Neural cell (in vitro differentiated cells): ENCODE measurements at regions not wholly inside any gene's neighbourhood (a gene's known extent, or its start where the extent isn't known, plus 50 kb on each side); places are given as distances from the start of the nearest gene placed in this dataset.

Experiments
- H2AFZ ChIP-seq: fragments of 200-600, 300-800 bp; sonication (generic), shearing (Covaris generic); 2 replicates; pipeline ENCODE4 v1.6.0; 2014; ENCODE audit warnings: low read depth, mild to moderate bottlenecking, antibody characterized with exemption, low read length, moderate library complexity
- H3F3A ChIP-seq: fragments of 200-600 bp; shearing (Covaris generic); 2 replicates; pipeline ENCODE4 v1.6.1; 2016; ENCODE audit warnings: mild to moderate bottlenecking, moderate library complexity, mixed read lengths, antibody characterized with exemption, low read length; ENCODE audit not compliant: insufficient read depth, poor library complexity, severe bottlenecking
- H3K27ac ChIP-seq: fragments of 200-600, 300-800 bp; sonication (generic), shearing (Covaris generic); 2 replicates; pipeline ENCODE4 v1.5.1; 2014; ENCODE audit warnings: mild to moderate bottlenecking, low read length, moderate library complexity
- H3K27me3 ChIP-seq: fragments of 300-800, 200-600 bp; sonication (generic), shearing (Covaris generic); 2 replicates; pipeline ENCODE4 v1.6.0; 2014; ENCODE audit warnings: mild to moderate bottlenecking, low read depth, low read length, moderate library complexity; ENCODE audit not compliant: insufficient read depth
- H3K36me3 ChIP-seq: fragments of 300-800, 200-600 bp; sonication (generic), shearing (Covaris generic); 2 replicates; pipeline ENCODE4 v1.5.1; 2014; ENCODE audit warnings: mild to moderate bottlenecking, antibody characterized with exemption, low read length, moderate library complexity; ENCODE audit not compliant: insufficient read depth
- H3K4me2 ChIP-seq: fragments of 300-800, 200-600 bp; sonication (generic), shearing (Covaris generic); 2 replicates; pipeline ENCODE4 v1.6.0; 2014; ENCODE audit warnings: mild to moderate bottlenecking, low read length
- H3K4me3 ChIP-seq: fragments of 300-800, 200-600 bp; sonication (generic), shearing (Covaris generic); 2 replicates; pipeline ENCODE4 v1.5.1; 2014; ENCODE audit warnings: mild to moderate bottlenecking, low read length, moderate library complexity
- H3K79me2 ChIP-seq: fragments of 200-600 bp; shearing (Covaris generic); replicated peaks from 2 replicates; pipeline ENCODE4 v1.6.0; 2014; ENCODE audit warnings: mild to moderate bottlenecking, low read length, moderate library complexity; ENCODE audit not compliant: insufficient read depth
- H3K9ac ChIP-seq: fragments of 300-800, 200-600 bp; sonication (generic), shearing (Covaris generic); 2 replicates; pipeline ENCODE4 v1.6.1; 2016; ENCODE audit warnings: mild to moderate bottlenecking, low read length, mixed read lengths
- H3K9me2 ChIP-seq: fragments of 200-600 bp; shearing (Covaris generic); 2 replicates; pipeline ENCODE4 v1.6.1; 2016; ENCODE audit warnings: mild to moderate bottlenecking, low read length, mixed read lengths; ENCODE audit not compliant: insufficient read depth
- H3K9me3 ChIP-seq: fragments of 200-600, 300-800 bp; sonication (generic), shearing (Covaris generic); 2 replicates; pipeline ENCODE4 v1.6.1; 2016; ENCODE audit warnings: mild to moderate bottlenecking, mixed run types, low read length, moderate library complexity, mixed read lengths
- H4K20me1 ChIP-seq: fragments of 200-600 bp; shearing (Covaris generic); 2 replicates; pipeline ENCODE4 v1.6.1; 2016; ENCODE audit warnings: mild to moderate bottlenecking, mixed run types; ENCODE audit not compliant: insufficient read depth
- EP300 ChIP-seq: fragments of 450-650 bp; conservative IDR thresholded peaks from 2 replicates; pipeline ENCODE4 v1.6.1; 2014; ENCODE audit warnings: antibody characterized with exemption, mild to moderate bottlenecking, moderate library complexity; ENCODE audit not compliant: poor library complexity, severe bottlenecking
- EZH2 ChIP-seq: fragments of 200-600, 300-800 bp; shearing (Covaris generic), sonication (generic); IDR thresholded peaks from 2 replicates; pipeline ENCODE4 v1.6.1; 2014; ENCODE audit warnings: antibody characterized with exemption, low read length, borderline replicate concordance, mild to moderate bottlenecking; ENCODE audit not compliant: insufficient read depth, poor library complexity, severe bottlenecking
- MXI1 ChIP-seq: fragments of 450-650 bp; conservative IDR thresholded peaks from 2 replicates; pipeline ENCODE4 v1.6.1; 2014; ENCODE audit warnings: antibody characterized with exemption, mild to moderate bottlenecking; ENCODE audit not compliant: poor library complexity, severe bottlenecking
- POLR2AphosphoS5 ChIP-seq: IDR thresholded peaks from 2 replicates; pipeline ENCODE4 v1.6.1; 2012
- RAD21 ChIP-seq: fragments of 450-650 bp; conservative IDR thresholded peaks from 2 replicates; pipeline ENCODE4 v1.6.1; 2014; ENCODE audit warnings: antibody characterized with exemption, mild to moderate bottlenecking, moderate library complexity
- SMC3 ChIP-seq: fragments of 450-650 bp; conservative IDR thresholded peaks from 2 replicates; pipeline ENCODE4 v1.6.1; 2014; ENCODE audit warnings: antibody characterized with exemption, mild to moderate bottlenecking, moderate library complexity; ENCODE audit not compliant: poor library complexity
- TAF1 ChIP-seq: IDR thresholded peaks from 2 replicates; pipeline ENCODE4 v1.6.1; 2012; ENCODE audit warnings: low read depth
- TF ChIP-seq, protein P1 (sequence below): IDR thresholded peaks from 2 replicates; pipeline ENCODE4 v1.6.1; 2012; ENCODE audit warnings: borderline replicate concordance
- TF ChIP-seq, protein P2 (sequence below): fragments of 450-650 bp; IDR thresholded peaks from 2 replicates; pipeline ENCODE4 v1.5.1; 2014; ENCODE audit warnings: antibody characterized with exemption, mild to moderate bottlenecking, moderate library complexity; ENCODE audit not compliant: poor library complexity, severe bottlenecking

DNA sequence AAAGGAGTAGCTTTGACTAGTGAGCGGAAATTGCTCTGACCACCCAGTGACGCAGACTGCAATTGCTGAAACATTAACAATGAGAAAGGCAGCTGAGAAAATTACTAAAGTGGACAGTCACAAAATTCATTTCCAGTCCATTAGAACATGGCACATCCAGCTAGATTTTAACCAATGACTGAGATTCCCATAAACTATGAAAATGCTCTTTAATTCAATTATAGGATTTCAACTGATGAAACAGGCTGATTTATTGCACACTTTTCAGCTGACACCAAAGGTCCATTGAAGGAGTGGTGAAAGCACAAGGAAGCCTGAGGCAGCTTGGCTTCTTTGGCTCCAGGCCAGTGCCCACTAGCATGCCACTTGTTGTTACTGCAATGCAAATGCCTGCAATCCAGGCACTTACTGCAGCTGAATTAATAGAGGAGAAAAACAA is 933.4 kb downstream of the SLITRK6 start:
- no peaks in the 10 kb centered on the region for H3K9me2 ChIP-seq
- no peak for TF ChIP-seq EP300
- TF ChIP-seq POLR2AphosphoS5: peak; percentile 30
- H3K27ac ChIP-seq: peak overlapping the region; percentile 28
- H3K9ac ChIP-seq: no peak overlapping the region
- H4K20me1 ChIP-seq: no peaks in the 10 kb centered on the region
- no peak overlapping the region for H3K4me2 ChIP-seq
- H3K36me3 ChIP-seq: no peaks in the 10 kb centered on the region
- no peaks in the 10 kb centered on the region for H3F3A ChIP-seq
- H3K79me2 ChIP-seq: no peaks in the 10 kb centered on the region
- H3K9me3 ChIP-seq: no peaks in the 10 kb centered on the region
- no peaks in the 10 kb centered on the region for H3K27me3 ChIP-seq
- H3K4me3 ChIP-seq: no peak overlapping the region
- H2AFZ ChIP-seq: no peak overlapping the region

DNA sequence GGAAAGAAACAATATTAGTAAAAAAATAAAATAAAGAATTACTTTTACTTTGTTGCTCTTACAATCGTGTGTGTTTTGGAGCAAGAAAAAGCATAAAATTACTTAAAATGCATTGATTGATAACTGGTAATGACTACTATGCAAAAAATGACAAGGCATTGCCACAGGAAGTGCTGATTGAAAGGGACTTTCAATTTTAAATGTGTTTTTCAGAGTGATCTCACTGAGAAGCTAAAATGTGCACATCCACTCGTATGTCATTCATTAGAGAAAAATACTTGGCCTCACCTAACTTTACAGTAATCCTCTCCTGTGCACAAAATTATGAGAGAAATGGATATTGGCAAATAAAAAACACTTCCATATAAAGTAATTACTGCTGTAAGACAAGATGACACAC is 934.9 kb downstream of the SLITRK6 start:
- Histone ChIP-seq H4K20me1 (no peaks in the 10 kb centered on the region), H3K9me2 (no peaks in the 10 kb centered on the region), H3K9ac (no peak overlapping the region), H3F3A (no peaks in the 10 kb centered on the region), H3K79me2 (no peaks in the 10 kb centered on the region), H3K27me3 (no peaks in the 10 kb centered on the region), H3K4me2 (peak overlapping the region; percentile 5), H3K4me3 (no peak overlapping the region), H3K36me3 (no peaks in the 10 kb centered on the region), H3K9me3 (no peaks in the 10 kb centered on the region), H3K27ac (peak overlapping the region; percentile 33), H2AFZ (no peak overlapping the region)
- TF ChIP-seq, protein P1, sequence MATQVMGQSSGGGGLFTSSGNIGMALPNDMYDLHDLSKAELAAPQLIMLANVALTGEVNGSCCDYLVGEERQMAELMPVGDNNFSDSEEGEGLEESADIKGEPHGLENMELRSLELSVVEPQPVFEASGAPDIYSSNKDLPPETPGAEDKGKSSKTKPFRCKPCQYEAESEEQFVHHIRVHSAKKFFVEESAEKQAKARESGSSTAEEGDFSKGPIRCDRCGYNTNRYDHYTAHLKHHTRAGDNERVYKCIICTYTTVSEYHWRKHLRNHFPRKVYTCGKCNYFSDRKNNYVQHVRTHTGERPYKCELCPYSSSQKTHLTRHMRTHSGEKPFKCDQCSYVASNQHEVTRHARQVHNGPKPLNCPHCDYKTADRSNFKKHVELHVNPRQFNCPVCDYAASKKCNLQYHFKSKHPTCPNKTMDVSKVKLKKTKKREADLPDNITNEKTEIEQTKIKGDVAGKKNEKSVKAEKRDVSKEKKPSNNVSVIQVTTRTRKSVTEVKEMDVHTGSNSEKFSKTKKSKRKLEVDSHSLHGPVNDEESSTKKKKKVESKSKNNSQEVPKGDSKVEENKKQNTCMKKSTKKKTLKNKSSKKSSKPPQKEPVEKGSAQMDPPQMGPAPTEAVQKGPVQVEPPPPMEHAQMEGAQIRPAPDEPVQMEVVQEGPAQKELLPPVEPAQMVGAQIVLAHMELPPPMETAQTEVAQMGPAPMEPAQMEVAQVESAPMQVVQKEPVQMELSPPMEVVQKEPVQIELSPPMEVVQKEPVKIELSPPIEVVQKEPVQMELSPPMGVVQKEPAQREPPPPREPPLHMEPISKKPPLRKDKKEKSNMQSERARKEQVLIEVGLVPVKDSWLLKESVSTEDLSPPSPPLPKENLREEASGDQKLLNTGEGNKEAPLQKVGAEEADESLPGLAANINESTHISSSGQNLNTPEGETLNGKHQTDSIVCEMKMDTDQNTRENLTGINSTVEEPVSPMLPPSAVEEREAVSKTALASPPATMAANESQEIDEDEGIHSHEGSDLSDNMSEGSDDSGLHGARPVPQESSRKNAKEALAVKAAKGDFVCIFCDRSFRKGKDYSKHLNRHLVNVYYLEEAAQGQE: no peak
- TF ChIP-seq EP300 (peak; percentile 53), TAF1 (no peak), RAD21 (no peak)

DNA sequence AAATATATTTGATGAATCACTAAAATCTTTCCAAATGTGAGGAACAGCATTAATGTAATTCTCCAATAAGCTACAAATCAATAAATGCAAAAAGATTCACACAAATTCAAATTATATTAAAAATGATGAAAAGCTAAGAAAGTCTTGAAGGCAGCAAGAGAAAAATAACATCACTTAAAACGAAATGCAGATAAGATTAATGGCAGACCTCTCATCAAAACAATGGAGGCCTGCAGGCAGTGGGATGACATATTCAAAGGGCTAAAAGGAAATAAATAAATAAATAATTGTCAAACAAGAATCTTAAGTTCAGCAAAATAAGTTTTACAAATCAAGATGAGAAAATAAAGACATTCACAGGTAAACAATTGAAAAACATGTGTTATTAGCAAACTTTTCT is 952.1 kb downstream of the SLITRK6 start:
- Histone ChIP-seq H3K9me2 (no peaks in the 10 kb centered on the region), H3K79me2 (no peaks in the 10 kb centered on the region), H3K27ac (no peak overlapping the region), H2AFZ (no peak overlapping the region), H3K4me3 (no peak overlapping the region), H4K20me1 (no peaks in the 10 kb centered on the region), H3F3A (no peaks in the 10 kb centered on the region), H3K9ac (no peak overlapping the region), H3K36me3 (no peaks in the 10 kb centered on the region), H3K4me2 (no peak overlapping the region), H3K27me3 (no peaks in the 10 kb centered on the region), H3K9me3 (no peaks in the 10 kb centered on the region)
- TF ChIP-seq, protein P2, sequence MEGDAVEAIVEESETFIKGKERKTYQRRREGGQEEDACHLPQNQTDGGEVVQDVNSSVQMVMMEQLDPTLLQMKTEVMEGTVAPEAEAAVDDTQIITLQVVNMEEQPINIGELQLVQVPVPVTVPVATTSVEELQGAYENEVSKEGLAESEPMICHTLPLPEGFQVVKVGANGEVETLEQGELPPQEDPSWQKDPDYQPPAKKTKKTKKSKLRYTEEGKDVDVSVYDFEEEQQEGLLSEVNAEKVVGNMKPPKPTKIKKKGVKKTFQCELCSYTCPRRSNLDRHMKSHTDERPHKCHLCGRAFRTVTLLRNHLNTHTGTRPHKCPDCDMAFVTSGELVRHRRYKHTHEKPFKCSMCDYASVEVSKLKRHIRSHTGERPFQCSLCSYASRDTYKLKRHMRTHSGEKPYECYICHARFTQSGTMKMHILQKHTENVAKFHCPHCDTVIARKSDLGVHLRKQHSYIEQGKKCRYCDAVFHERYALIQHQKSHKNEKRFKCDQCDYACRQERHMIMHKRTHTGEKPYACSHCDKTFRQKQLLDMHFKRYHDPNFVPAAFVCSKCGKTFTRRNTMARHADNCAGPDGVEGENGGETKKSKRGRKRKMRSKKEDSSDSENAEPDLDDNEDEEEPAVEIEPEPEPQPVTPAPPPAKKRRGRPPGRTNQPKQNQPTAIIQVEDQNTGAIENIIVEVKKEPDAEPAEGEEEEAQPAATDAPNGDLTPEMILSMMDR: no peak
- TF ChIP-seq RAD21 (no peak), TAF1 (no peak), EP300 (no peak), SMC3 (no peak), EZH2 (no peak), MXI1 (no peak), POLR2AphosphoS5 (no peak)
- TF ChIP-seq, protein P1: no peak
